GM04504 (cell line): ENCODE measurements at regions not wholly inside any gene's neighbourhood (a gene's known extent, or its start where the extent isn't known, plus 50 kb on each side); places are given as distances from the start of the nearest gene placed in this dataset.
A peak's percentile ranks its signal among the peaks of the same experiment; 100 is the strongest.

ENCODE experiments used
- DNase-seq: peaks from one replicate; pipeline ENCODE4 v3.0.0-alpha.2; 2012; ENCODE audit warnings: low read depth

GRCh38 chr1:168966217-168966616, 140.3 kb upstream of the ATP1B1 start:
- no peak for DNase-seq

DNA sequence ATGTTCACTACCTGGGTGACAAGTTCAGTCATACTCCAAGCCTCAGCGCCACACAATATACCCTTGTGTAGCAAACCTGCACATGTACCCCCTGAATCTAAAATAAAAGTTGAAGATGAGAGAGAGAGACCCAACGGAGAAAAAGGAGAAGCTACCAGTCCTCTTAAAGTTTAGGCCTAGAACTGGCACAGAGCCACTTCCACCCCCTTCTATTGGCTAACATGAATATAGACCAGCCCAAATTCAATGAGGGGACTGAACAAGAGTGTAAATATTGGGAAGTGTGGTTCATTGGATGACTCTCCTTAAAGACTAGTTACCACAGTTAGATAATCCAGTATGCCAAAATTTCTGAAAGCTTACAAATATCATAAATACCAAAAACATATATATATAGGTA, 139.9 kb upstream of the ATP1B1 start:
- no peak for DNase-seq

DNA sequence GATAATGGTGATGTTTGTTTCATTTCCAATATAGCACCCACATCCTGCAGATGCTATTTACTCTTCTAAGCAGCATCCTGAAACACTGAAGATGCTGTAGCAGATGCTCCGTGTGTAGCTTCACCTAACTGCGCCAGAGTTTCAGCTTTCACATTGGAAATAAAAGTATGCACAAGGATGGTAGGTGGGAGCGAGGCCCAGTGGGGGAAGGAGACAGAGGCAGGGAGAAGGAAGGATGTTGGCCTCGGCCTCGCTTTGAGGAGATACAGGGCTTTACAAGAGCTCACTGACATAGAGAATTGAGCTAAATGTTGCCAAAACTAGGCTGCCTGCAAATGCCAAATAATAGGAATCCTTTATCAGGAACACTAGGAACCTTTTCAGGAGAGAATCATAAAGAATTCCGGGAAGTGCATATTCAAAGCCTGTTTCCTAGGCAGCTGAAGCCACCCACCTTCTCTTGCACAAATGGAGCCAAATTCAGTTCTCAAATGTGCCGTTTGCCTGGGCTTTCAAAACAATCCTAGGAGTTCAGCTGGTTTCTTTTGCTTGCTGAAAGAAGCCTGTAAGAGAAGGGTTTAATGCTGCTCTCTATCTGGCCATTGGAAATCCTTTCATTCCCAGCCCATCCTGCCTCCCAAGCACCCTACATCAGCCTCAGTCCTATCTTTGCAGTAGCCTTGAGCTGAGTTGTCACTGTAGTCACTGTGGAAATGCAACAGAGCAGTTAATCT, 135.4 kb upstream of the ATP1B1 start:
- no peak for DNase-seq

- DNase-seq, result no peak
Measured at GRCh38 chr1:168972225-168972624, 134.3 kb upstream of the ATP1B1 start.

GRCh38 chr1:168972887-168973286, 133.6 kb upstream of the ATP1B1 start:
- no peak for DNase-seq

GRCh38 chr1:168974117-168974516, 132.4 kb upstream of the ATP1B1 start:
- no peak for DNase-seq

GRCh38 chr1:168974611-168975010, 131.9 kb upstream of the ATP1B1 start:
- DNase-seq, result no peak

- no peak for DNase-seq
Measured at GRCh38 chr1:168976267-168976666, 130.2 kb upstream of the ATP1B1 start.

GRCh38 chr1:168977618-168978017, 128.9 kb upstream of the ATP1B1 start:
- DNase-seq, result no peak

DNA sequence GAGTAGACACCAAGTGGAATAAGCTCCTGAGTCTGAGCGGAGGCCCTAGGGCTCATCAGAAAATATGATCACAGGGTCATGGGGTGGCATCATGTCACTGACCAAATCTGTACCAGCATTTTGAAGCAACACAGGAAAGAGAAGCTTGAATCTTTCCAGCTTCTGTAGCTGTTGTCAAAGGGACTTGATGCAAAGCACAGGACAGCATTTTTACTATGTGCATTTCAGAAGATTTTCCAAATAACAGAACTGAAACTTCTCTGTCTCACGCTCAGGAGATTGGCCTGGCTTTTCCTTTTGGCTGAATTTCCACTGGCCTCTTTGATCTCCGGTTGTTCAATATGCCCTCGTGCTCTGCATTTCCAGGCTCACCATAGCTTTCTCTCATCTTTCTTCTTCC, 127.2 kb upstream of the ATP1B1 start:
- no peak for DNase-seq

DNA sequence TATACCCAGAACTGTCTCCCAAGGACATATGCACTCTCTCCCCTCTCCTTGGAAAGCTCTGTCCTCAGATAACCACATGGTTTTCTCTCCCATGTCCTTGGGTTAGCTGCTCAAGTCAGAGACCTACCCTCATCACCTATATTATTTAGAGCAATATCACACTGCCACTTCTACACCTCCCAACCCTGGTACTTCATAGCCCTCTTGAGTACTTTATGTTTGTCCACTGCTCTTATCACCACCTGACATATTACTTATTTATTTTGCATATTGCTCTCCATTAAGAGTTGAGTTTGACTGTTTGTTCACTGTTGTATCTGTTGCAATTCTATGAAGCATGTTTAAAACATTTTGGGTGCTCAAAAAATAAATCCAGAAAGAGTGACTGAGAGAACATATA, 126.3 kb upstream of the ATP1B1 start:
- no peak for DNase-seq

DNA sequence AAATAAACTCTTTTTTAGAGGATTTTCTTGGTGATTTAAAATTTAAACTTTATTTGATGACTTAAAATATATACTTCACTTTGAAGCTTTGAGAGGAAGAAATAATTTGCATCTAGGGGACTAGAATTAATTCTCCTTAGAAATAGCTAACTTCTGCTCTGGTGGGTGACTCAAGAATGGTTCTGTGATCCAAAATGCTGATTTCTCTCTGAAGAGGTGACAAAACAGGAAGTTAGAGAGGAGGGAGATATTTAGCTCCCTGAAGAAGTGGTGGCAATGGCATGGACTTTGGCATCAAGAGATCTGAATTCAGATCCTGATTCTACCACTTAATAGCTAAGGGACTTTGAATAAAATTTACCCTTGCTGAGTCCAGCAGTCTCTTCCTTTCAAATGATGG, 125.8 kb upstream of the ATP1B1 start:
- no peak for DNase-seq

GRCh38 chr1:168982778-168983177, 123.7 kb upstream of the ATP1B1 start:
- DNase-seq, result no peak

DNA sequence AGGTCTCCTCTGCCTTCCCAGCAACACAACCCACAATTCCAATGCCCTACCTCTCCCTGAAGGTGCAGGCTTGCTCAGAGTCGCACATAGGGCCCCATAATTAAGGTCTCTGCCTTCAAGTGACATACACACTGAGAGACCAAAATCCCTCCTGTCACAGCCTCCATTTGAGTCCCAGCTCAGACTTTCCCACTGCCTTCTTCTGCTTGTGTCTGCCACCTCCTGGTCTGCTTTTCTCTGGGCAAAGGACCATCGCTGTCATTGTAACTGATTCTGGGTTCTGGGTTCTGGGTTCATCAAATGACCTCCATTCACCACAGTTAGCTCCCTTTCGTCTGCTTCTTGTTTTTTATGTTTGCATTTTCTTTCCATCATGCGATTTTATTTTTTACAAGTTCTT, 119.2 kb upstream of the ATP1B1 start:
- no peak for DNase-seq

- DNase-seq, result no peak
Measured at GRCh38 chr1:168987923-168988322, 118.6 kb upstream of the ATP1B1 start.

GRCh38 chr1:168989985-168990384, 116.5 kb upstream of the ATP1B1 start:
- no peak for DNase-seq

DNA sequence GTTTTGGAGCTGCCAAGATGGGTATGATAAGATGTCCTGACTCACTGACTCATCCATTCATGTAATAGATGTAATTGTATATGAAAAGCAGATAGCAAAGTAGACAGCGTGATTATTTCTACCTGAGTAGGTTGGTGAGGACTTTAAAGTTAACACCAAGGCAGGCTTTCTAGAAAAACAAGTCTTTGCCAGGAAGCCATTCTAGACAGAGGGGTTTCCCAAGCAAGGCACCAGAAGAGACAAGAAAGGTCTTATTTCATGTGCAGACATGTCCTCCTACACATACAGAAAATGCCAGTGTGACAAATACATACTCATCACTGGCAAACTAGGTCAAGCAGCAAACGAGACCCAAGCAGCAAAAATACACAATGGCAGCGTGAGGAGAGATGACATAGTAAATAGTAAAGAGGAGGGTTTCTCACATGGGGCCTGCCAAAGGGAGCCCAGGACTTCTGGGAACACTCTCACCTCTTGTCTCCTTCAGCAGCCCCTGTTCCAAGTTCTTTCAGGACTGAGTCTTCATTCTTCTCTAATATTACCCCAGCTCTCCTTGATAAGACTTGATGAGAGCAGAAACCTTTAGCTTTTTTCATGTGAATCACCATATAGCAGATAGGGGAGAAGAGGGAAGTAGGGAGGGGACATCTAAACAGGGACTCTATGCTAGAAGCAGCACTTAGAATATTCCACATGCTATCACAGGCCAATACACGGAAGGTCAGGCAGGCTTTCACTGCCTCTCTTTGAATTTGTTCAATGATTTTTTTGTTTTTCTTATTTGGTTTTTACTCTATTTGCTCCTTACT, 114.6 kb upstream of the ATP1B1 start:
- no peak for DNase-seq

DNA sequence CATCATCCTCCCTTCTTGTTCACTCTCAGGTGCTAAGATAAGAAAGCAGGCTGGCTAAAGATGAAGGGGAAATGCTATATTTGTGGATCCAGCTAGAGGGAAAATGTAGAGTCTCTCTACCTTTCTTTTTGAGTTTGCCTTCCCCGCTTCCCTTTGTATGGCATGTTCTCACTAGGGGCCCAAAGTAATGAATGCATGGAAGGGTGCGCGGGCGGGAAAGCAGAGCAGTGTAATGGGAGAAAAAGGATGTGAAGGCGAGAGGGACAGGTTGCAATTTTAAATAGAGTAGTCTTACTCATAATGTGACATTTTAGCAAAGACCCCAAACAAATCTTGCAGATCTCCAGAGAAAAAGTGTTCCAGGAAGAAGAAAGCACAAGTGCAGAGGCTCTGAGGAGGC, 105.1 kb upstream of the ATP1B1 start:
- no peak for DNase-seq

DNA sequence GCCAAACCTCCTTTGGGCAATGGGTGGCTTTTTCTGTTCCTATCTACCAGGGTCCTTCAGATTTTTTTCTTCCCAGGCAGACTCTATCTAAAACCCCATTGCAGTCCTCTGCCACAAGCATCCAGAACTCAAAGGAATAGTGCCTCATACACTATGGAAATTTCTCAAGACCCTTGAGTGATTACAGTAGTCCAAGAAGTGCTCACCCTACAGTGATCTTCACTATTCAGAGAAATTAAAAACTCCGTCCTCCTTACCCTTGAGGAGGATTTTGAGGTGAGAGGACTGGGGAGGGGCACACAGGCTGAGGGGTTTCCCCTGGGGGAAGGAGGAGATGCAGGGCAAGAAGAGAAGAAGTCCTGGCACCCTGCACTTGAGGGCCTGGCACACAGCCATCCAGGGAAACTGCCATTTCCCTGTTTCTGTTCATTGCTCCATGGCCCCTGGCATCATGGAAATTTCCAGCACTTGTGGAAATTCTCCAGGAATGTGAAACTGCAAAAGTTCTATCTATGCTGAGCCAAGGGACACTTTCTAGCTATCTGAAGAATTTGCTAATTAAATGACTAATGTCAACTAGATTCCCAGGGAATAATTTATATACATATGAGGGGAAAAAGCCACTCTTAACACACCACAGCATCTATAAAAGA, 102.5 kb upstream of the ATP1B1 start:
- peak; percentile 31 for DNase-seq

DNA sequence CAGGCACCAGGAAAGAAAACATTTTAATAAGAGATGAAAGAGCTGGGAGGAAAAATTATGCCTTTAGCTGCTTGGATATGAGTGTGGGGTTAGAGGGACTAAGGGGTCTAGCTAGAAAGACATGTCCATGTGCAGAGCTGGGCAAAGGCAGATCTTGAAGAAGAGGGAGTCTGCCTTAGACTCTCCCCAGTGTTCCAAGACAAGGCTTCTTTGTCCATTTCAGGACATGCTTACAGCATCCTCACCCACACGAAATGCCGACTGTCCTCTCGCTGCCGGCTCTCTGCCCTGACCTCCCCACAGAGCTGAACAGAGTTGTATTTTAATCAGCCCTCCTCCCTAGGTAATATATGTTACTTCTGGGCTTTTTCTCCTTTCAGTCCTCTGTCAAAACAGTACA, 100.7 kb upstream of the ATP1B1 start:
- DNase-seq, result no peak

GRCh38 chr1:169009666-169010065, 96.8 kb upstream of the ATP1B1 start:
- DNase-seq, result no peak

DNA sequence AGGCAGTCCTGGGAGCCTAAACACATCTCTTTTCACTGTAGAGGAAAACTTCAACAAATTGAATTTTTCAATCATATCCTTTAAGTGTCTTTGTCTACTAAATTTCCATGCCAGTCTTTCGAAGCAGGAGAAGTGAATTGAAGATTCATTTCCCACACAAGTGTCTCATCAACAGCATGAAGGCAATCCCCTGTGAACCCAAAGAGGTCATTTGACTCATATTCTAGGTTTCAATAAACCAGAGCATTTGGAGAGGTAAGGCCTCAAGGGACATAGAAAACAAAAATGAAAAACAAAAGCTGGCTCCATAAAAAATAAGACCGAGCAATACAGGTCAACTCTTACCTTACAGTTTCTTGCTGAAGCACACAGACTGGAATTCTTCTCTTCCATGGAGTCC, 94.1 kb upstream of the ATP1B1 start:
- DNase-seq, result no peak

DNA sequence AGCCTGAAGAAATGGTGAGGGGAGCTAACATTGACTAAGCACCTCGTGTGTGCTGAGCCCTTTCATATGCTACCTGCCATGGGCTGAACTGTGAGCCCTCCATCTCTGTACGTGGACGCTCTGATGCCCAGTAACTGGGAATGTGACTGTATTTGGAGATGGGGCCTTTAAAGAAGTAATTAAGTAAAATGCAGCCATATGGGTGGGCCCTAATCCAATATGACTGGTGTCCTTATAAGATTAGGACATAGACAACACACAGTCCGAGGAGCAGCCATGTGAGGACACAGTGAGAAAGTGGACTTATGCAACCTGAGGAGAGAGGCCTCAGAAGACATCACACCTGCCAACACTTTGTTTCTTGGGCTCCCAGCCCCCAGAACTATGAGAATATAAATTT, 92.7 kb upstream of the ATP1B1 start:
- no peak for DNase-seq
